AML-193 (cell line): ENCODE measurements at regions not wholly inside any gene's neighbourhood (a gene's known extent, or its start where the extent isn't known, plus 50 kb on each side); places are given as distances from the start of the nearest gene placed in this dataset.
A peak's percentile ranks its signal among the peaks of the same experiment; 100 is the strongest.
"Not testable (repeated sequence)": the region's sequence is repeated elsewhere in the genome, so short reads cannot be mapped to it uniquely, and the experiment has no call there.

ENCODE experiments used
- DNase-seq, 2 experiments: peaks; one replicate each; lab custom pipeline; 2025; lab: John Stamatoyannopoulos, UW

- no peak for DNase-seq
Measured at GRCh38 chr13:58488251-58488650, 856.7 kb downstream of the PCDH17 start.

- no peak for DNase-seq
Measured at GRCh38 chr13:58495668-58496067, 864.1 kb downstream of the PCDH17 start.

GRCh38 chr13:58500938-58501337, 869.4 kb downstream of the PCDH17 start:
- no peak for DNase-seq

GRCh38 chr13:58504202-58504700, 872.7 kb downstream of the PCDH17 start:
- DNase-seq: not testable (repeated sequence)

- DNase-seq: not testable (repeated sequence)
Measured at GRCh38 chr13:58505262-58505920, 873.8 kb downstream of the PCDH17 start.

- DNase-seq: no peak
Measured at GRCh38 chr13:58528351-58528750, 896.8 kb downstream of the PCDH17 start.

- no peak for DNase-seq
Measured at GRCh38 chr13:58531614-58532013, 900.1 kb downstream of the PCDH17 start.

- DNase-seq: no peak
Measured at GRCh38 chr13:58542530-58542929, 911.0 kb downstream of the PCDH17 start.

- DNase-seq: no peak
Measured at GRCh38 chr13:58547419-58547818, 915.9 kb downstream of the PCDH17 start.

GRCh38 chr13:58566176-58566575, 934.6 kb downstream of the PCDH17 start:
- DNase-seq: no peak

GRCh38 chr13:58573743-58574142, 942.2 kb downstream of the PCDH17 start:
- DNase-seq: no peak

GRCh38 chr13:58574791-58575190, 943.2 kb downstream of the PCDH17 start:
- DNase-seq: no peak

GRCh38 chr13:58579468-58579867, 947.9 kb downstream of the PCDH17 start:
- no peak for DNase-seq

GRCh38 chr13:58583966-58584365, 952.4 kb downstream of the PCDH17 start:
- no peak for DNase-seq

- DNase-seq: no peak
Measured at GRCh38 chr13:58584610-58585009, 953.1 kb downstream of the PCDH17 start.

GRCh38 chr13:58587183-58587582, 955.6 kb downstream of the PCDH17 start:
- DNase-seq: peak; percentile 4 to 30

GRCh38 chr13:58592052-58592451, 960.5 kb downstream of the PCDH17 start:
- DNase-seq: no peak

- no peak for DNase-seq
Measured at GRCh38 chr13:58592786-58593185, 961.2 kb downstream of the PCDH17 start.

- no peak for DNase-seq
Measured at GRCh38 chr13:58594747-58595600, 963.4 kb downstream of the PCDH17 start.

- DNase-seq: no peak
Measured at GRCh38 chr13:58597552-58597951, 966.0 kb downstream of the PCDH17 start.

GRCh38 chr13:58598241-58598640, 966.7 kb downstream of the PCDH17 start:
- DNase-seq: no peak

- no peak for DNase-seq
Measured at GRCh38 chr13:58611117-58611516, 979.6 kb downstream of the PCDH17 start.
